ENCODE measurements at regions not wholly inside any gene's neighbourhood (a gene's known extent, or its start where the extent isn't known, plus 50 kb on each side); places are given as distances from the start of the nearest gene placed in this dataset.

GRCh38 chr11:19350160-19350559 is 109.4 kb upstream of the E2F8 start:
- TF ChIP-seq POLR2A (IDR thresholded peaks at IDR 0.05; ENCODE audit: low read depth, low read length) = no peak
- TF ChIP-seq CTCF (IDR thresholded peaks at IDR 0.05; ENCODE audit: extremely low read depth in 1 of 2, insufficient read depth in 1 of 2, low read depth in 1 of 2, low read length in 2 of 2) = no peak
- TF ChIP-seq MYC (IDR thresholded peaks at IDR 0.05; ENCODE audit: low read depth, low read length) = no peak
- TF ChIP-seq MAX (IDR thresholded peaks at IDR 0.05; ENCODE audit: insufficient read depth, insufficient read length) = no peak
- TF ChIP-seq POLR2AphosphoS5 (IDR thresholded peaks at IDR 0.05; ENCODE audit: insufficient read depth, low read depth, low read length) = no peak
- TF ChIP-seq EZH2 (IDR thresholded peaks at IDR 0.05; ENCODE audit: borderline replicate concordance, low read depth, low read length, severe bottlenecking) = no peak
- TF ChIP-seq GATA2 (IDR thresholded peaks at IDR 0.05; ENCODE audit: insufficient read depth, insufficient read length, low read depth, low read length) = no peak
- no peak for TF ChIP-seq JUN (IDR thresholded peaks at IDR 0.05; ENCODE audit: borderline replicate concordance, insufficient read depth, insufficient read length, low read depth)
- TF ChIP-seq FOS (IDR thresholded peaks at IDR 0.05; ENCODE audit: borderline replicate concordance, insufficient read depth, low read length) = no peak

Measured in endothelial cell of umbilical vein (primary cell).